ENCODE measurements at regions not wholly inside any gene's neighbourhood (a gene's known extent, or its start where the extent isn't known, plus 50 kb on each side); places are given as distances from the start of the nearest gene placed in this dataset.

DNA sequence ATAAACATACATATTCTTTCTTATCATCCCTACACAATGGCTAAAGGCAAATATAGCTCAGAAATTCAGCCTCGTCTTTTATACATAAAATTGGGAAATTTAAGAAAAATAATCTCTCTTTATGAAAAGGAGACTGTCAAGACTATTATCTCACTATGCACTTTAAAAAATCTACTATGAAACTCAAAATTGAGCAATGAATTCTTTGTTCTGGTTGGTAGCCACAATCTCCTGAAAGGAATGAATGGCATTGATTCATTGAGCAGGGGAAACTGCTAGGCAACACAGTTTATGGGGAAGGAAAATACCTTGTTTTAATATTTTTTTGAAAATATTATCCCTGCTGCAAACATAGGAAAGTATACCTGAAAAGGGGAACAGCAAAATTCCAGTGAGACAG lies 397.1 kb downstream of the RAB28 start:
- no peak for DNase-seq
- Histone ChIP-seq H3K9me3 (ENCODE audit: severe bottlenecking) (peaks cover 1% of the 10 kb centered on the region), H3K27me3 (ENCODE audit: insufficient read depth, low read depth, severe bottlenecking) (no peaks in the 10 kb centered on the region), H3K36me3 (no peaks in the 10 kb centered on the region), H3K27ac (no peak overlapping the region), H3K4me3 (ENCODE audit: low read depth, low read length) (no peak overlapping the region)
- TF ChIP-seq, protein P1, sequence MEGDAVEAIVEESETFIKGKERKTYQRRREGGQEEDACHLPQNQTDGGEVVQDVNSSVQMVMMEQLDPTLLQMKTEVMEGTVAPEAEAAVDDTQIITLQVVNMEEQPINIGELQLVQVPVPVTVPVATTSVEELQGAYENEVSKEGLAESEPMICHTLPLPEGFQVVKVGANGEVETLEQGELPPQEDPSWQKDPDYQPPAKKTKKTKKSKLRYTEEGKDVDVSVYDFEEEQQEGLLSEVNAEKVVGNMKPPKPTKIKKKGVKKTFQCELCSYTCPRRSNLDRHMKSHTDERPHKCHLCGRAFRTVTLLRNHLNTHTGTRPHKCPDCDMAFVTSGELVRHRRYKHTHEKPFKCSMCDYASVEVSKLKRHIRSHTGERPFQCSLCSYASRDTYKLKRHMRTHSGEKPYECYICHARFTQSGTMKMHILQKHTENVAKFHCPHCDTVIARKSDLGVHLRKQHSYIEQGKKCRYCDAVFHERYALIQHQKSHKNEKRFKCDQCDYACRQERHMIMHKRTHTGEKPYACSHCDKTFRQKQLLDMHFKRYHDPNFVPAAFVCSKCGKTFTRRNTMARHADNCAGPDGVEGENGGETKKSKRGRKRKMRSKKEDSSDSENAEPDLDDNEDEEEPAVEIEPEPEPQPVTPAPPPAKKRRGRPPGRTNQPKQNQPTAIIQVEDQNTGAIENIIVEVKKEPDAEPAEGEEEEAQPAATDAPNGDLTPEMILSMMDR (IDR thresholded peaks at IDR 0.05; ENCODE audit: low read depth, low read length) = no peak

DNA sequence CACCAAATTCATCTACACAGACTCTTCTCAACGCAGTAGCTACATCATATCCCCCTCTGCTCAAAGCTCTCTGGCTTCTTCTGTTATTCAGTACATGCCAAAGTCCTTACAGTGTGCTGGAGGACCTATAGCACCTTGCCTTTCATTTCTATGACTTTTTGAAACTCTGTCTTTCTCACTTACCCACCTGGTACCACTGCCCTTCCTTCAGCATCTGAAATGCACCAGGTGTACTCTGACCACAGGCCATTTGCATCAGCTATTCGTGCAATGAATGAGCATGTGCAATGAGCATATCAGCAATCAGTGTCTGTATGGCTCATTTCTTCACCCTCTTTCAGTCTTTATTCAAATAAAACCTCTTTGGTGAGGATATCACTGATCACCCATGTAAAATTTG lies 399.9 kb downstream of the RAB28 start:
- H3K27me3 ChIP-seq (ENCODE audit: insufficient read depth, low read depth, severe bottlenecking) = no peaks in the 10 kb centered on the region
- H3K36me3 ChIP-seq = no peaks in the 10 kb centered on the region
- no peak for DNase-seq
- H3K9me3 ChIP-seq (ENCODE audit: severe bottlenecking) = peaks cover 5% of the 10 kb centered on the region
- H3K27ac ChIP-seq = no peak overlapping the region
- H3K4me3 ChIP-seq (ENCODE audit: low read depth, low read length) = no peak overlapping the region
- TF ChIP-seq, protein P1 (IDR thresholded peaks at IDR 0.05; ENCODE audit: low read depth, low read length) = no peak

DNA sequence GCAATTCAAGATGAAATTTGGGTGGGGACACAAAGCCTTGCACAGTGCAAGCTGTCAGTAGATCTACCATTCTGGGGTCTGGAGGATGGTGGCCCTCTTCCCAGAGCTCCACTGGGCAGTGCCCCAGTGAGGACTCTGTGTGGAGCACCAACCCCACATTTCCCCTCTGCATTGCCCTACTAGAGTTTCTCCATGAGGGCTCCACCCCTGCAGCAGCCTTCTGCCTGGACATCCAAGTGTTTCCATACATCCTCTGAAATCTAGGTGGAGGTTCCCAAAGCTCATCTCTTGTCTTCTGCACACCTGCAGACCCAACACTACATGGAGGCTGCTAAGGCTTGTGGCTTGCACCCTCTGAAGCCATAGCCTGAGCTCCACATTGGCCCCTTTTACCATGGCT lies 402.3 kb downstream of the RAB28 start:
- TF ChIP-seq, protein P1 (IDR thresholded peaks at IDR 0.05; ENCODE audit: low read depth, low read length) = no peak
- Histone ChIP-seq H3K36me3 (no peaks in the 10 kb centered on the region), H3K27ac (no peak overlapping the region), H3K27me3 (ENCODE audit: insufficient read depth, low read depth, severe bottlenecking) (no peaks in the 10 kb centered on the region), H3K9me3 (ENCODE audit: severe bottlenecking) (peaks cover 5% of the 10 kb centered on the region), H3K4me3 (ENCODE audit: low read depth, low read length) (no peak overlapping the region)
- DNase-seq = no peak

DNA sequence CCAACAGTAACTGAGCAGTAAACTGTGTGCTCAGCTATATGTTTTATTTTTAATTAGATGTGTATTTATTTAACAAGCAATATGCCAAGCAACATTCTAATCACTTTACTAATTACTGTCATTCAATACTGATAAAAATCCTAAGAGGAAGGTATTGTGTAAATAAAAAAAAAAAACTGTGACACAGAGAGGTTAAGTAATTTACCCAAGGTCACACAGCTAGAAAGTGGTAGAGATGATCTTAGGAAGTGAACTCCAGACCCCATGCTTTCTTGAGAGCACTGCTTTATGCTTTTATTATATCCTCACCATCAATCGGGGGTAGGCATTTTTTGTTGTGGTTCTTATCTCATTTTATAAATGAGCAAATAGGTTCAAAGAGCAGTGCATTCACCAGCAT lies 417.1 kb downstream of the RAB28 start:
- DNase-seq = no peak
- H3K9me3 ChIP-seq (ENCODE audit: severe bottlenecking) = no peaks in the 10 kb centered on the region
- TF ChIP-seq, protein P1 (IDR thresholded peaks at IDR 0.05; ENCODE audit: low read depth, low read length) = no peak
- no peak overlapping the region for H3K4me3 ChIP-seq (ENCODE audit: low read depth, low read length)
- no peaks in the 10 kb centered on the region for H3K36me3 ChIP-seq
- no peaks in the 10 kb centered on the region for H3K27me3 ChIP-seq (ENCODE audit: insufficient read depth, low read depth, severe bottlenecking)
- H3K27ac ChIP-seq = no peak overlapping the region

DNA sequence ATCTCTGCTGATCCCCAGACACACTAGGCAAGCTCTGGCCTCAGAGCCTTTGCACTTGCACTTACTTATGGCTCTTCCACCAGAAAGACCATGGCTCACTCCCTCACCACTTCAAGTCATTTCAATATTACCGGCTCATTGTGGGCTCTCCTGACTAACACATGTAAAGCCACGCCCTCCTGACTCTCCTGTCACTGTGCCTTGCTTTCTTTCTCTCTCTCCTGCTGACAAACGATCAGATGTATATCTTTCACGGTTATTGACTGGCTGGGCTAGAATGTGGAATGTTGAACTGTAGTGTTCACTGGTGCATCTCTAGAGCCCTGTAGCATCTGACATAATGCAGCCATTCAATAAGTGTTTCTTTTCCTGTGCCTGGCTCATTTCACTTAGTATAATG lies 425.1 kb downstream of the RAB28 start:
- H3K27me3 ChIP-seq (ENCODE audit: insufficient read depth, low read depth, severe bottlenecking) = no peaks in the 10 kb centered on the region
- no peak overlapping the region for H3K27ac ChIP-seq
- no peak overlapping the region for H3K4me3 ChIP-seq (ENCODE audit: low read depth, low read length)
- H3K36me3 ChIP-seq = no peaks in the 10 kb centered on the region
- no peak for DNase-seq
- TF ChIP-seq, protein P1 (IDR thresholded peaks at IDR 0.05; ENCODE audit: low read depth, low read length) = no peak
- no peaks in the 10 kb centered on the region for H3K9me3 ChIP-seq (ENCODE audit: severe bottlenecking)

DNA sequence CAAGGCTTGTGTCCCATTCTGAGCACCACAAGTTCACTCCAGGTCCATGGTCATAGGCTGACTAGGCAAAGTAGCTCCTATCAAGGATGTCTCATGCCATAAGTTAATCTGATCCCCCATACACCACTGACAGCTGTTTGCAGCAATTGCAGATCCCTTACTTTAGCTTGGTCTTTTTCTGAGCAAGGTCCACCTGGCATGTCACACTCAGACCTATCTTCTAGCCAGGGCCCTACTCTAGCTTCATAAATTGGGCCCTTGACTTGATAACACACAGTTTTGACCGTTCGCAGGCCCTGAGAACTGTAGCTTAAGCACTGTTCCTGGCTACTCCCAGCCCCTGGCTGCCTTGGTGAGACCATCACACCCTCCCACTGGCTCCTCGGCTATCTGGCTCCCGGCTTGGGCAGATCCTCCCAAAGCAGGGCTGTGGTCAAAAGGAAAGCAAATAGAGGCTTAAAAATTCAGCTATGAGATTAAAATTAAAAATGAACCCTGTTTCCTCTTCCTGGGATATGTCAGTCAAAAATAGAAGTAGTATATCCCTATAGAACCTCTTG lies 427.4 kb downstream of the RAB28 start:
- no peaks in the 10 kb centered on the region for H3K9me3 ChIP-seq (ENCODE audit: severe bottlenecking)
- no peak overlapping the region for H3K4me3 ChIP-seq (ENCODE audit: low read depth, low read length)
- no peak for DNase-seq
- TF ChIP-seq, protein P1 (IDR thresholded peaks at IDR 0.05; ENCODE audit: low read depth, low read length) = no peak
- H3K27me3 ChIP-seq (ENCODE audit: insufficient read depth, low read depth, severe bottlenecking) = no peaks in the 10 kb centered on the region
- H3K27ac ChIP-seq = no peak overlapping the region
- no peaks in the 10 kb centered on the region for H3K36me3 ChIP-seq
